Ovary (tissue), 7 donors: ENCODE measurements at regions not wholly inside any gene's neighbourhood (a gene's known extent, or its start where the extent isn't known, plus 50 kb on each side); places are given as distances from the start of the nearest gene placed in this dataset.

ENCODE experiments used
- DNase-seq, 5 donors: peaks; one replicate each; pipeline ENCODE4 v3.0.0-alpha.2; 2019 to 2020
- H3K27ac ChIP-seq, 2 donors: fragments of 200-600 bp; one replicate each; pipeline versions ENCODE4 v1.5.1 to v1.8.0; 2019 to 2022
- H3K27me3 ChIP-seq: fragments of 200-600 bp; one replicate; pipeline ENCODE4 v1.8.0; 2022
- H3K36me3 ChIP-seq: fragments of 200-600 bp; sonication (generic); one replicate; pipeline ENCODE4 v1.5.1; 2019
- H3K4me1 ChIP-seq: one replicate; pipeline ENCODE4 v1.8.1; 2013; ENCODE audit warnings: mild to moderate bottlenecking, moderate library complexity; ENCODE audit not compliant: insufficient read depth
- H3K4me3 ChIP-seq: fragments of 200-600 bp; sonication (generic); one replicate; pipeline ENCODE4 v1.5.1; 2017
- H3K9me3 ChIP-seq, 2 donors: fragments of 200-600 bp in 1 of 2; sonication (generic) in 1 of 2; one replicate each; pipeline versions ENCODE4 v1.5.1 to v1.8.1; 2013 to 2019; ENCODE audit warnings: mild to moderate bottlenecking in 1 of 2, moderate library complexity in 1 of 2
- EP300 ChIP-seq: sonication (generic); formaldehyde crosslinking; IDR thresholded peaks from one replicate; pipeline ENCODE4 v1.6.1; 2017; ENCODE audit warnings: antibody characterized with exemption
- POLR2A ChIP-seq: fragments of 450-650 bp; IDR thresholded peaks from one replicate; pipeline ENCODE4 v1.6.1; 2017; ENCODE audit warnings: antibody characterized with exemption, mild to moderate bottlenecking, moderate library complexity
- WGBS, 3 donors: extraction: QIAGEN DNeasy Blood & Tissue Kit in 1 of 3; methylation state at CpG; one replicate each; pipeline versions ENCODE4 v1.1.5 to v1.1.7; 2013 to 2017; 5-methylcytosine and 5-hydroxymethylcytosine counted together
- intact Hi-C, 4 donors: fragments of 100-400 bp; cut with DNase I; formaldehyde crosslinking; loops; one replicate each; pipeline versions ENCODE4 v1.11.0 to v1.15.1; 2022 to 2023
- TF ChIP-seq, protein P1 (sequence below), 3 donors: fragments of 450-650 bp in 2 of 3; fragments of 200-600 bp in 1 of 3; IDR thresholded peaks; one replicate each; pipeline versions ENCODE4 v1.5.1 to v1.8.0; 2016 to 2022; ENCODE audit warnings: antibody characterized with exemption in 3 of 3, mild to moderate bottlenecking in 1 of 3
- donor health status: DM: no; HTN: no; CAD: no; lungs with moderate emphysema.
- donor health status: DM: no; HTN: no; CAD: no.
- donor health status: Bipolar disorder and iron deficiency.
- donor health status: DM: no; HTN: no; CAD: no.
- donor health status: DM: yes; HTN: yes; CAD: no.

DNA sequence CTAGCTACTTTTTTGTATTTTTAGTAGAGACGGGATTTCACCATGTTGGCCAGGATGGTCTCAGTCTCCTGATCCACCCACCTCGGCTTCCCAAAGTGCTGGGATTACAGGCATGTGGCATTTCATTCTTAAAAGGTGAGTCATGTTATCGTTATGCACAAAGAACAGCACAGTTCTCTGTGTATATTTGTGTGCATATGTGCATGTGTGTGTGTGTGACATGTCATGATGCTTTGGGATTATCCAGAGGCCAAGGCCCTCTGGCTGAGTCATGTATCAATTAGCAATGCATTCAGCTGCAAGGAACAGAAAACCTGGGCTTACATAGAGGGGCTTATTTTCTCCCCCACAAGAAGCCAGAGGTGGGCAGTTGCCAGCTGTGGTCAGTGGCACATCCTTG is 301.7 kb upstream of the KAZN start:
- no peaks in the 10 kb centered on the region for H3K27me3 ChIP-seq
- no peaks in the 10 kb centered on the region for H3K4me1 ChIP-seq
- no peak for DNase-seq
- TF ChIP-seq, protein P1, sequence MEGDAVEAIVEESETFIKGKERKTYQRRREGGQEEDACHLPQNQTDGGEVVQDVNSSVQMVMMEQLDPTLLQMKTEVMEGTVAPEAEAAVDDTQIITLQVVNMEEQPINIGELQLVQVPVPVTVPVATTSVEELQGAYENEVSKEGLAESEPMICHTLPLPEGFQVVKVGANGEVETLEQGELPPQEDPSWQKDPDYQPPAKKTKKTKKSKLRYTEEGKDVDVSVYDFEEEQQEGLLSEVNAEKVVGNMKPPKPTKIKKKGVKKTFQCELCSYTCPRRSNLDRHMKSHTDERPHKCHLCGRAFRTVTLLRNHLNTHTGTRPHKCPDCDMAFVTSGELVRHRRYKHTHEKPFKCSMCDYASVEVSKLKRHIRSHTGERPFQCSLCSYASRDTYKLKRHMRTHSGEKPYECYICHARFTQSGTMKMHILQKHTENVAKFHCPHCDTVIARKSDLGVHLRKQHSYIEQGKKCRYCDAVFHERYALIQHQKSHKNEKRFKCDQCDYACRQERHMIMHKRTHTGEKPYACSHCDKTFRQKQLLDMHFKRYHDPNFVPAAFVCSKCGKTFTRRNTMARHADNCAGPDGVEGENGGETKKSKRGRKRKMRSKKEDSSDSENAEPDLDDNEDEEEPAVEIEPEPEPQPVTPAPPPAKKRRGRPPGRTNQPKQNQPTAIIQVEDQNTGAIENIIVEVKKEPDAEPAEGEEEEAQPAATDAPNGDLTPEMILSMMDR (IDR thresholded peaks at IDR 0.05) = no peak
- TF ChIP-seq POLR2A (no peak), EP300 (no peak)
- 74 to 79% (median 79%) methylated on average over 3 of the region's 3 CpGs for WGBS, 3 donors
- intact Hi-C loops = no loop called here
- H3K36me3 ChIP-seq = no peaks in the 10 kb centered on the region
- no peaks in the 10 kb centered on the region for H3K9me3 ChIP-seq
- no peak overlapping the region for H3K27ac ChIP-seq
- H3K4me3 ChIP-seq = no peak overlapping the region

DNA sequence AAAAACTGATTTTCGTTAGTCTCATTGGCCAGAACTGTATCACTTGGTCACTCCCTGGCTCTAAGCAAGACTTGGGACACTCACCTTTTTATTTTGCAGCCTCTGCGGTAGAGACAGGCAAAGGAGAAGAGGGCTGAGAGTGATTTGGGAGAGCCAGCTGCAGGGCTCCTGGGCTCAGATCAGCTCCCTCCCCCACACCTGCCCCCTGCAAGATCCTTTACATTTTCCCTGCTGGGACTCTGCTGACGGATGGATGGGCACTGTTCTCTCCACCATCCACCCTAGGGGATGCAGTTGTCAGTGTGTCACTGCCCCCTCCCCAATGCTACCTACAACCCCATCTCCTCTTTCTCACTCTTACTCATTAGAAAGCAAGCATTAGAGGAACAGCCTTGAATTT is 301.1 kb upstream of the KAZN start:
- Histone ChIP-seq H3K27ac (no peak overlapping the region), H3K9me3 (no peaks in the 10 kb centered on the region), H3K4me3 (no peak overlapping the region), H3K36me3 (no peaks in the 10 kb centered on the region), H3K4me1 (no peaks in the 10 kb centered on the region), H3K27me3 (no peaks in the 10 kb centered on the region)
- no peak for TF ChIP-seq EP300
- TF ChIP-seq, protein P1 (IDR thresholded peaks at IDR 0.05) = no peak
- TF ChIP-seq POLR2A = no peak
- 84 to 86% (median 85%) methylated on average over 3 of the region's 3 CpGs for WGBS, 3 donors
- intact Hi-C loops = no loop called here
- DNase-seq = no peak

- H3K9me3 ChIP-seq = no peaks in the 10 kb centered on the region
- no peaks in the 10 kb centered on the region for H3K4me1 ChIP-seq
- DNase-seq = no peak
- H3K4me3 ChIP-seq = no peak overlapping the region
- no peak overlapping the region for H3K27ac ChIP-seq
- WGBS, 3 donors = 85 to 92% (median 88%) methylated on average over 5 of the region's 5 CpGs
- intact Hi-C loops = no loop called here
- H3K27me3 ChIP-seq = no peaks in the 10 kb centered on the region
- H3K36me3 ChIP-seq = no peaks in the 10 kb centered on the region
- TF ChIP-seq, protein P1 (IDR thresholded peaks at IDR 0.05) = no peak
- no peak for TF ChIP-seq POLR2A
Observed at GRCh38 chr1:14298806-14299205, 299.7 kb upstream of the KAZN start.

DNA sequence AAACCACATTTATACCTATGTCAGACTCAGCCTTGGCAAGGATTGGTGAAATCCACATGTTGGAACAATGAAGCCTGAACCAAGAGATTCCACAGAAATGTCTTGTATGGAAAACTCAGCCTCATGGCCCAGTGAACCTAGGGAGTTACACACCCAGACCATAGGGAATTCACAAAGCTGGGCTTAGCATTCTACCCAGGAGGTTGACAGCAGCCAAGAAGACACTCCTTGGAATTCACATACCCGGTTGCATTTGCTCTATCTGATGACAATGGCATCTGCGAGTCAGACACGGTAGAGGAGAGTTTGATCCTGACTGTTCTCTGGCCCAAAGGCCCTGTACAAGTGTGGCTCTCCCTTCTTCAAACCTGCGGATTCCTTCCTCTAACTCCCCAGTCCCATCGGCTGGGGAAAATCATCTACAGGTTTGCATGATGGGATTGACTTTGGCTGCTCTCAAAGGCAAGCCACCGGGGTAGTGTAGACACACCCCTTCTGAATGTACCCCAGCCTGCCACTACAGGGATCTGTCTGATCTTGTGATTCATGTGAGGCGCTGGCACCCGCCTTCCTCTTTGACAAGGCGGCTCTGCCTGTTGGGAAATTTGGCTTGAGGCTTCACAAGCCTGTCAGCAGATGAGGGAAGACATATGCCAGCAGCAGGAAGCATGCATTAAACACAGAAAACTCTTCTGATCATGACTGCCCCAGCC is 297.3 kb upstream of the KAZN start:
- TF ChIP-seq EP300 (no peak), POLR2A (no peak)
- TF ChIP-seq, protein P1 (IDR thresholded peaks at IDR 0.05) = no peak
- no peaks in the 10 kb centered on the region for H3K27me3 ChIP-seq
- H3K27ac ChIP-seq = no peak overlapping the region
- H3K9me3 ChIP-seq = no peaks in the 10 kb centered on the region
- no peak for DNase-seq
- no peaks in the 10 kb centered on the region for H3K36me3 ChIP-seq
- WGBS, 3 donors = 78 to 85% (median 81%) methylated on average over 9 of the region's 9 CpGs
- H3K4me1 ChIP-seq = peaks cover 3% of the 10 kb centered on the region
- intact Hi-C loops = loop anchor here in 1 of 4 donors (2.0 kb wide), 1 partner anchor 16 kb away; no protein-coding TSS in a partner anchor
- H3K4me3 ChIP-seq = no peak overlapping the region
